ENCODE measurements at regions not wholly inside any gene's neighbourhood (a gene's known extent, or its start where the extent isn't known, plus 50 kb on each side); places are given as distances from the start of the nearest gene placed in this dataset.
"Not testable (repeated sequence)": the region's sequence is repeated elsewhere in the genome, so short reads cannot be mapped to it uniquely, and the experiment has no call there.

DNA sequence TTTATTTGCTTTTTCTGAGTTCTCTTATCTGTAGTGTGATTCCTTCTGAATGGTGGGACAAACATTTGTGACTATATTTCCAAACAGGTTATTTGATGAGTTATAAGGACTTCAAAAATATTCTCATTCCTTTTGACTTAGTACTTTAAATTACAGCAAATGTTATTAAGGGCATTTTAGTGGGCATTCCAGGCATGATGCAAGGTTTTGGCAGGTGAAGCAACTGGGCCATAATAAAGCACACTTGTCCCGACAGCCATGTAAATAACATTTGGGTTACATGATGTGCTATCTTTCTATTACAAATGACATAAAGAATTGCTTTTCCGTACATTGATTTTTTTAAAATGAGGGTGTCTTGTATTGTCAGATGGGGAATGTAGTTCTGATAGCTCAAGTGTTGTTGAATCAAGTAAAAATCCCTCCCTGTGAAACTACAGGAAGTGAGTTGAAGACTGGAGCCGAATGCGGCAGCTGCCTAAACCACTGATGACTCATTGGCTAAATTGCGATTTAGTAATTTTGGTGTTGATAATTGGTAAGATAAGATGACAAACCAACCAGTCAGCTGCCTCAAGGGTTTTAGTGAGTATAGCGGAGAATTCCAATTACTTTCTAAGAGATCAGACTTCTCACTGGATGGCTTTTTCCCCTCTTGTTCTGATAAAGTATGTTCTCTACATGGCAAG is 231.3 kb upstream of the NPY start:
- DNase-seq (ENCODE audit: low read depth): peak; percentile 44

- no peak for DNase-seq (ENCODE audit: low read depth)
These were observed 229.8 kb upstream of the NPY start for GRCh38 chr7:24054236-24054635.

GRCh38 chr7:24057243-24057642 is 226.7 kb upstream of the NPY start:
- no peak for DNase-seq (ENCODE audit: low read depth)

- no peak for DNase-seq (ENCODE audit: low read depth)
These were observed 225.0 kb upstream of the NPY start for GRCh38 chr7:24058953-24059352.

GRCh38 chr7:24059775-24060174 is 224.2 kb upstream of the NPY start:
- DNase-seq (ENCODE audit: low read depth): no peak

- DNase-seq (ENCODE audit: low read depth): no peak
These were observed 220.3 kb upstream of the NPY start for GRCh38 chr7:24063721-24064120.

DNA sequence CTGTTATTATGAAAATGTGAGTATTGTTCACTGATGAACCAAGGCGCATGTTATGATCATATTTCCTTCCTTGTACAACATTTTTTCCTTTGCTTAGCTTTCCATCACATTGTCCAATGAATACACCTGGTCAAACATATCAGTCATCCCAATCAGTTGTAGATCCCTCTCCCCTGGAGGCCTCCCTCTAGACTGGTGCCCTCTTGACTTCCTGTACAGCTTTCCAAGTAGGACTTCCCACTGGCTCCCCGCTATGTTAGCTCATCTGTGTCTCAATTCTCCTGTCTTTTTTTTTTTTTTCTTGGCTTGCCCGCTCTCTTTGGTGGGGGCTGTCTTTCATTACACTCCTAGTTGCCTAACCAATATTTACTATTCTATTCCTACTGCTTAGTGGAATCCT is 214.2 kb upstream of the NPY start:
- no peak for DNase-seq (ENCODE audit: low read depth)

GRCh38 chr7:24073651-24074420 is 210.2 kb upstream of the NPY start:
- DNase-seq (ENCODE audit: low read depth): no peak

DNA sequence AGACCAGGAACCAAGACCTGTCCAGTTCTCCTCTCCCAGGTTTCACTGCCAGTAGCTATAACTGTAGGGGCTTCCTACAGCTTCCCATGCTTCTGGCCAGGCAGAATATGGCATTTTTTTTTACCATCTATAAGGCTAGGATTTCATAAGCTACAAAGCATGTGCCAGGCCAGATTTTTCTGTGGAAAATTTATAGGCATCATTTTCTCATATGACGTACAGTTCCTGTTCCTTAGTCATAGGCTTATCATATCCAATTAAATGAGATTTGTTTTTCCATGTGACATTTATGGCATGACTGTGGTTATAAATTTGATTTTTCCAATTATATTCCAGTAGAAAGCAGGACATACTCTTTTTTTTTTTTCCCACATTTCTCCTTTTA is 208.6 kb upstream of the NPY start:
- DNase-seq (ENCODE audit: low read depth): no peak

DNA sequence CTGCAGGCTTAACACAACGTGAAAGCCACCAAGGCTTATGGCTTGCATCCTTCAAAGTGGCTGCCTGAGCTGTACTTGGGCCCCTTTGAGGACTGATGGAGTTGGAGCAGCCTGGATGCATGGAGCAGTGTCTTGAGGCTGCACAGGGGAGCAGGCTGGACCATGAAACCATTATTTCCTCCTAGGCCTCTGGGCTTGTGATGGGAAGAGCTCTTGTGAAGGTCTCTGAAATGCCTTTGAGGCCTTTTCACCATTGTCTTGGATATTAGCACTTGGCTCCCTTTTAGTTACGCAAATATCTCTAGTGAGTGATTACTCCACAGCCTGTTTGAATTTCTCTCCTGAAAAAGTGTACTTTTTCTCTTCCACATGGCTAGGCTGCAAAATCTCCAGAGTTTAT is 201.2 kb upstream of the NPY start:
- no peak for DNase-seq (ENCODE audit: low read depth)

- no peak for DNase-seq (ENCODE audit: low read depth)
These were observed 181.0 kb upstream of the NPY start for GRCh38 chr7:24102988-24103387.

DNA sequence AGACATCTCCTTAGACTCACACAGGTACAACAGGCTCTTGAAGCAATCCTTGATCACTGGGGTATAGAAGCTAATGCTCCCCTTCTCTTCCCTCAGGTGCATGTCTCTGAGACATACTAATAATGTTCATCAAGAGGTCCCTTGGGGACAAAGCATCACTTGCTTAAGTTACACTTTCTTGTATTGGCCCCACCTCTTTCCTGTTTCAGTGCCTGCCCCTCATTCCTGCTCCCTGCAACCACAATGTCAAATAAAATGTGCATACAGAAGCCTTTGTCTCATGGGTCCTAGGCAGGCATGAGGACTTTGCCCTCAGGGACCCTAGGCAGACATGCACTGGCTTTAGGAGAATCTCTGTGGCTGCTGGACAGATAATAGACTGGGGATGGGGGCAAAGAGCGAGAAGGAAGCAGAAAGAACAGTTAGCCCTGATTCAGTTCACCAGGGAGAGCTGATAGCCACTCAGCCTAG is 175.0 kb upstream of the NPY start:
- no peak for DNase-seq (ENCODE audit: low read depth)

- no peak for DNase-seq (ENCODE audit: low read depth)
These were observed 173.9 kb upstream of the NPY start for GRCh38 chr7:24110056-24110455.

- DNase-seq (ENCODE audit: low read depth): no peak
These were observed 170.5 kb upstream of the NPY start for GRCh38 chr7:24113506-24113905.

- no peak for DNase-seq (ENCODE audit: low read depth)
These were observed 168.3 kb upstream of the NPY start for GRCh38 chr7:24115661-24116060.

GRCh38 chr7:24117903-24118499 is 166.0 kb upstream of the NPY start:
- DNase-seq (ENCODE audit: low read depth): not testable (repeated sequence)

- no peak for DNase-seq (ENCODE audit: low read depth)
These were observed 164.1 kb upstream of the NPY start for GRCh38 chr7:24119852-24120251.

DNA sequence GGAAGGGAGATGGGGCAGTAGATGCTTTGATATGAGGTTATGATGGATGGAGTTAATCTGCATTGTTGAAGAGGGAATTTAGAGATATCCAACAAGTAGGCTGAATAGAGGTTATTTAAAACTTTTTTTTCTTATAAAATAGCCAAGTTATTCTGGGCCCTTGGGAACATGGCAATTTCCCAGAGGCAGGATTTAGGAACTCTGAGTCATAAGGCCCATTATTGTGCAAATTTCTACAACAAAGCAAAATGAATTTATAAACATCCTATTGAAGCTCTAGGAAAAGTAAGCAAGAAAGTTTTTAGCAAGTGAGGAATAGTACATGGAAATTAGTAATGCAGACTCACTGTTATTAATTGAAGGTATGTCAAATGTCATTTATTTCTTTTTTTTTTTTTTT is 160.9 kb upstream of the NPY start:
- no peak for DNase-seq (ENCODE audit: low read depth)

- DNase-seq (ENCODE audit: low read depth): no peak
These were observed 158.2 kb upstream of the NPY start for GRCh38 chr7:24125765-24126164.

GRCh38 chr7:24127930-24128329 is 156.1 kb upstream of the NPY start:
- no peak for DNase-seq (ENCODE audit: low read depth)

GRCh38 chr7:24129597-24129996 is 154.4 kb upstream of the NPY start:
- DNase-seq (ENCODE audit: low read depth): no peak

- DNase-seq (ENCODE audit: low read depth): no peak
These were observed 153.4 kb upstream of the NPY start for GRCh38 chr7:24130631-24131030.

DNA sequence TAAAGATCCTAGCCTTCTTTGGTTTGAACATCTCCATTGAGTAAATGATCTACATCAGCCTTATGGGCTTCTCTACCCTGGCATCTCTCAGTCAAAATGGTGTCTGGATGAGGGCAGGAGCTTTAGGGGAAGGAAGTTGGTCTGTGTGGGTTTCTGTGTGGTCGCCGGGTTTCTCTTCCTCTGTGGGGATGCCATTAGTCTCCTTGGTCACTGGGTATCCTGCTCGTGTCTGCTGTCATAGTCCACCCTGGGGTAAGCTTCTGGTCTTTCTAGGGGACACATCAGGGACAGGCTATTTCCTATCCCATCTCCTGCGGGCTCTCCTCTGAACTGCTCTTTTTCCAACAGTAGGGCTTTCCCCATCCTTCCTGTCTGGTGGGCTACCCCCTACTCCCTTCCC is 150.3 kb upstream of the NPY start:
- DNase-seq (ENCODE audit: low read depth): no peak

All from non-pigmented ciliary epithelial cell (primary cell).